ENCODE measurements at regions not wholly inside any gene's neighbourhood (a gene's known extent, or its start where the extent isn't known, plus 50 kb on each side); places are given as distances from the start of the nearest gene placed in this dataset.

DNA sequence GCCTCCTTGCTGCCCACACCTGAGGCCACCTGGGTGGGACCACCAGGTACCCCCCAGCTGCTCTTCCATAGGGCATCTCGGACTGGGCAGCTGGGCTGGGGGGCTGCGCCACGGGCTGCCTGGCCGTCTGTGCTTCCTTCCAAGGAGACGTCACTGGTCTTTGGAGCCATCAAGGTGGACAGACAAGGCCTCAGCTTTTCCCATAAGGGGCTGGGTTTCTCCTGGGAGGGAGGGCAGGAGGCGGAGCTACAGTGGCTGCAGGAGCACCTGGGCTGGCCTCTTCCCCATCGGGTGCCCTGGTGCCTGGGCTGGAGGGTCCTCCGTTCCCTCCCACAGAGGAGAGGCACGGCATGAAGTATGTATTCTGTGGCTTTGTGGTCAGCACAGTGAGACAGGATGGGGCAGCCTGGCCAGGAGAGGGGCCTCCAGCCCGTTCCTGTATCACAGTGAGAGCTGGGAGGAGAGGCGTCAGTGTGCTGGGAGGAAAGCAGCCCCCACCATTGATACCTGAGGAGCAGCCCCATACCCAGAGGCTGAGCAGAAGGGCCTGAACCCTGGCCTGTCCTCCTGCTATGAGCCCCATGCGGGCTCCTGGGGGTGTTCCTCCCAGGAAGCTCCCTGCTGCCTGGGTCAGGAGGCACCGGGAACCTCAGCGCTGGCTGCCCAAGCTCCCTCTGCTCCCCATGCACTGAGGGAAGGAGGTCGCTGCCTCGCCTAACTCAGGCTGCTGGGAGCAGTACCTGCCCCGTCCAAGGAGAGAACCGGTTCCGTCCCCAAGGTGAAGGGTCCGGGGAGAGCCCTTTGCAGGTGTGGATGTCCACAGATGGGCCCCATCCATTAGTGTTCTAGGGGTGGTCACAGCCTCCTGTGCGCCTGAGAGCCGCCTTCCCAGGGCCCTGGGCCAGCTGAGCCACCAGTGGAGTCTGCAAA is 1075.0 kb downstream of the BRD1 start:
- intact Hi-C loops (cut with micrococcal nuclease), result no loop called here
- Mint-ChIP-seq H3K36me3 (ENCODE audit: low read depth) (no peaks in the 10 kb centered on the region), H3K4me3 (no peak overlapping the region), H3K9me3 (no peaks in the 10 kb centered on the region), H3K27ac (no peak overlapping the region), H3K4me1 (ENCODE audit: low read depth) (no peaks in the 10 kb centered on the region), H3K27me3 (ENCODE audit: low read depth) (peaks cover 15% of the 10 kb centered on the region)
- CTCF ChIA-PET, result no interaction called here
- DNase-seq, result no peak

DNA sequence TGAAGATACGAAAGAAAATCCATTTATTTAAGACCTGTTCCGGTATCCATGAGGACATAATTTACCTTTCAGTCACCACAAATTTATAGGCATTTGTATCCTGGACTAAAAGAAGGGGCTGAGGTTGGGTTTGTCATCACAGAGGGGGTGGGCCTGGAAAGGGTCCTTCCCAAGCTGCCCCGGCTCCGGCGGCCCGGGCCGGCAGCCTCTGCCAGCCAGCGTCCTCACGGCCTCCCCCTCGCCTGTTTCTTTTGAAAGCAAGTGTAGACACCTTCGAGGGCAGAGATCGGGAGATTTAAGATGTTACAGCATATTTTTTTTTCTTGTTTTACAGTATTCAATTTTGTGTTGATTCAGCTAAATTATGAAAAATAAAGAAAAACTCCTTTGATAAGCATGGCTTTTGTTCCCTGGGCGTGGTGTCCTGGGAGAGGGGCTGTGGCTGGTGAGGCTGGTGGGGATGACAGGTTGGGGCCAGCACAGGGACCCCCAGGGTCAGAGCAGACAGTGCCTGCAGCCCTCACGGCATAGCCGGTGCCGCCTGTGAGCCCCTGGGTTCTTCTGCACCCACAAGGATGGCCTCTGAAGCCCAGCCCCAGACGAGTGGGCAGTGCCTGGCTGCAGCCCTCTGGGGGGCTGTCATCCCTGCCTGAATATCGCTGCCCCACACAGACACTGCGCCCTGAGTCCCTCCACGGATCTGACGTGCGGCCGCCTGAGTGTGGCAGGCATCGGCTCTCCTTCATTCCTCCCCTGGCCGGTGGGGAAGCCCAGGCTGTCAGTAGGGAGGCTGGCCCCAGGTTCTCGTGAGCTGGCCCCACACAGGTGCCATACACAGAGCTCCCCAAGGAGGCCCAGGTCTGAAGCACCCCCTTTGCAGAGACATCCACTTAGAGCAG is 1075.9 kb downstream of the BRD1 start:
- CTCF ChIA-PET, result no interaction called here
- H3K9me3 Mint-ChIP-seq, result no peaks in the 10 kb centered on the region
- H3K27ac Mint-ChIP-seq, result no peak overlapping the region
- intact Hi-C loops (cut with micrococcal nuclease), result no loop called here
- no peaks in the 10 kb centered on the region for H3K4me1 Mint-ChIP-seq (ENCODE audit: low read depth)
- H3K27me3 Mint-ChIP-seq (ENCODE audit: low read depth), result peaks cover 13% of the 10 kb centered on the region
- H3K4me3 Mint-ChIP-seq, result no peak overlapping the region
- no peak for DNase-seq
- H3K36me3 Mint-ChIP-seq (ENCODE audit: low read depth), result no peaks in the 10 kb centered on the region

DNA sequence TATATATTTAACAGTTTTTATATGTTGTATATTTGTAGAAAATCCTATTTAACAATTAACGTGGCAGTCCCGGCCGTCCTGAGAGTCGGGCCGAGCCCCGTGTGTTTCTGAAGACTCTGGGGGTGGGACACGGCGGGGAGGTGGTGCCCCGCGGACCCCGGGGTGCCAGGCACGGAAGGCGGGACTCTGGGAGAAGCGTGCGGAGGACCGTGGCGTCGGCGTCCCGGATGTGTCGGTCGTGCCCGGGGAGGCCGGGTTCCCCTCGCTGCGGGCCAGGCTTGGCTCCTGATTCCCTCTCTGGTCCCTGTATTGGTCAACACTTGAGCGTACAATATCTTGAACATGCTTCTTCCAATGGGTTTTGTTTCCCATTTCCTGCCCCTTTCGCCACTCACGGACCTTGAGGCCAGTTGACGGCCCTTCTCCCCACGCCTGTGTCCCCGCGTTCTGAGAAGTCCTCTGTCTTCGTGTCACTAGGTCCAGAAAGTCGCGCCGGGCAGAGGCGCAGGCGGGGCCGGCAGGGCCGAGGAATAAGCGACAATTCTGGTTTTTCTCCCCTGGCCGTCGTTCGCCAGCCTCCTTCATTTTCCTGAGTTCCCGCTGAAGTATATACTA is 1076.7 kb downstream of the BRD1 start:
- CTCF ChIA-PET, result no interaction called here
- Mint-ChIP-seq H3K4me3 (no peak overlapping the region), H3K4me1 (ENCODE audit: low read depth) (no peaks in the 10 kb centered on the region), H3K27me3 (ENCODE audit: low read depth) (peaks cover 5% of the 10 kb centered on the region), H3K36me3 (ENCODE audit: low read depth) (no peaks in the 10 kb centered on the region), H3K27ac (no peak overlapping the region), H3K9me3 (no peaks in the 10 kb centered on the region)
- DNase-seq, result no peak
- intact Hi-C loops (cut with micrococcal nuclease), result no loop called here

DNA sequence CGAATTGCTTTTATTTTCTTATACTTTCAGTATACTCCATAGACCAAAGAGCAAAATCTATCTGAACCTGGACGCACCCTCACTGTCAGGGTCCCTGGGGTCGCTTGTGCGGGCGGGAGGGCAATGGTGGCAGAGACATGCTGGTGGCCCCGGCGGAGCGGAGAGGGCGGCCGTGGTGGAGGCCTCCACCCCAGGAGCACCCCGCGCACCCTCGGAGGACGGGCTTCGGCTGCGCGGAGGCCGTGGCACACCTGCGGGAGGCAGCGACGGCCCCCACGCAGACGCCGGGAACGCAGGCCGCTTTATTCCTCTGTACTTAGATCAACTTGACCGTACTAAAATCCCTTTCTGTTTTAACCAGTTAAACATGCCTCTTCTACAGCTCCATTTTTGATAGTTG is 1077.4 kb downstream of the BRD1 start:
- no peak for DNase-seq
- Mint-ChIP-seq H3K27me3 (ENCODE audit: low read depth) (peaks cover 3% of the 10 kb centered on the region), H3K9me3 (no peaks in the 10 kb centered on the region), H3K4me1 (ENCODE audit: low read depth) (no peaks in the 10 kb centered on the region), H3K27ac (no peak overlapping the region), H3K4me3 (no peak overlapping the region), H3K36me3 (ENCODE audit: low read depth) (no peaks in the 10 kb centered on the region)
- CTCF ChIA-PET, result no interaction called here
- intact Hi-C loops (cut with micrococcal nuclease), result no loop called here

DNA sequence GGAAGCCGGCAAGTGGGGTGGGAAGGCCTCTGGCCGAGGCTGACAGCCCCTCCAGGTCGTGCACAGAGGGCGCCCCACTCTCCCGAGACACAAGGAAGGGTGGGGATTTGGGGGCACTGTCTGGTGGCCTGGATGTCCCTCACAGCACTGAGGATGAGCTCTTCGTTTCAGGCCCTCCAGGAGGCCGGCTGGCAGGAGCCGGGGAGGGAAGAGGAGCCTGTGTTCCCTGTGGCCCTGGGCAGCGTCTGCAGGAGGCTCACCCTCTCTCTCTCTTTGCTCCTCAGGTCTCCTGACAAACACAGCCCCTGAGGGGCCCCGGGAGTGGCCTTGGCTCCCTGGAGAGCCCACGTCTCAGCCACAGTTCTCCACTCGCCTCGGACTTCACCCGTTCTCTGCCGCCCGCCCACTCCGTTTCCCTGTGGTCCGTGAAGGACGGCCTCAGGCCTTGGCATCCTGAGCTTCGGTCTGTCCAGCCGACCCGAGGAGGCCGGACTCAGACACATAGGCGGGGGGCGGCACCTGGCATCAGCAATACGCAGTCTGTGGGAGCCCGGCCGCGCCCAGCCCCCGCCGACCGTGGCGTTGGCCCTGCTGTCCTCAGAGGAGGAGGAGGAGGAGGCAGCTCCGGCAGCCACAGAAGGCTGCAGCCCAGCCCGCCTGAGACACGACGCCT is 1078.0 kb downstream of the BRD1 start:
- H3K27ac Mint-ChIP-seq, result no peak overlapping the region
- no peaks in the 10 kb centered on the region for H3K9me3 Mint-ChIP-seq
- H3K36me3 Mint-ChIP-seq (ENCODE audit: low read depth), result no peaks in the 10 kb centered on the region
- intact Hi-C loops (cut with micrococcal nuclease), result no loop called here
- H3K4me1 Mint-ChIP-seq (ENCODE audit: low read depth), result no peaks in the 10 kb centered on the region
- DNase-seq, result no peak
- H3K4me3 Mint-ChIP-seq, result no peak overlapping the region
- CTCF ChIA-PET, result no interaction called here
- H3K27me3 Mint-ChIP-seq (ENCODE audit: low read depth), result peaks cover 3% of the 10 kb centered on the region

DNA sequence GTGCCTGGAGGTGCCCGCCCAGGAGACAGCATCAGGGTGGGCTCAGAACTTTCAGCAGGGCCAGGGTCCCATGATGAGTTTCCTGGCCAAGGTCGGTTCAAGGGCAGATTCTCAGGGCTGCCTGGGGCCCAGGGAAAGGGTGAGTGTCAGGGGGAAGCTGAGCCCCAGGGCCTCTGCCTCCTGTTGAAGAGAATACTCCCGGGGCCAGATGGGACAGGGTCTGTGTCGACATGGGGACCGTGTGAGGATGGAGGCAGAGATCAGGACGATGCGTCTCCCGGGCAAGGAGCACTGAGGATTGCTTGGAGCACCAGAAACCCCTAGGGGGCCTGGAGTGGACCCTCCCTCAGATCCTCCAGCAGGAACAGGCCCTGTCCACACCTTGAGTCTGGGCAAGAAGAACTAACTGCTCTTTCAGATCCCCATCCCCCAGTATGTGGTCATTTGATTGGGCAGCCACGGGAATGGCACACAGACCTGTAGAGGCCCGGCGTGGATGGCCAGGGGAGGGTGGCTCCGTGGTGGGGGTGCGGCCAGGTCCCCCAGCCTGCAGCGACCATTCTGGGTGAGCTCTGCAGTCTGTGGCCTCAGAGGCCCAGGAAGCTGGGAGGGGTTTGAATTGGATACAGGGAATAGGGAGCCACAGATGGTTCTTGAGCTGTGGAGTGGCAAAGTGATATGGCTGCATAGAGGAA is 1078.7 kb downstream of the BRD1 start:
- no peaks in the 10 kb centered on the region for H3K4me1 Mint-ChIP-seq (ENCODE audit: low read depth)
- CTCF ChIA-PET, result no interaction called here
- no peaks in the 10 kb centered on the region for H3K36me3 Mint-ChIP-seq (ENCODE audit: low read depth)
- H3K4me3 Mint-ChIP-seq, result no peak overlapping the region
- H3K27me3 Mint-ChIP-seq (ENCODE audit: low read depth), result no peaks in the 10 kb centered on the region
- intact Hi-C loops (cut with micrococcal nuclease), result no loop called here
- H3K27ac Mint-ChIP-seq, result no peak overlapping the region
- H3K9me3 Mint-ChIP-seq, result no peaks in the 10 kb centered on the region
- DNase-seq, result no peak

DNA sequence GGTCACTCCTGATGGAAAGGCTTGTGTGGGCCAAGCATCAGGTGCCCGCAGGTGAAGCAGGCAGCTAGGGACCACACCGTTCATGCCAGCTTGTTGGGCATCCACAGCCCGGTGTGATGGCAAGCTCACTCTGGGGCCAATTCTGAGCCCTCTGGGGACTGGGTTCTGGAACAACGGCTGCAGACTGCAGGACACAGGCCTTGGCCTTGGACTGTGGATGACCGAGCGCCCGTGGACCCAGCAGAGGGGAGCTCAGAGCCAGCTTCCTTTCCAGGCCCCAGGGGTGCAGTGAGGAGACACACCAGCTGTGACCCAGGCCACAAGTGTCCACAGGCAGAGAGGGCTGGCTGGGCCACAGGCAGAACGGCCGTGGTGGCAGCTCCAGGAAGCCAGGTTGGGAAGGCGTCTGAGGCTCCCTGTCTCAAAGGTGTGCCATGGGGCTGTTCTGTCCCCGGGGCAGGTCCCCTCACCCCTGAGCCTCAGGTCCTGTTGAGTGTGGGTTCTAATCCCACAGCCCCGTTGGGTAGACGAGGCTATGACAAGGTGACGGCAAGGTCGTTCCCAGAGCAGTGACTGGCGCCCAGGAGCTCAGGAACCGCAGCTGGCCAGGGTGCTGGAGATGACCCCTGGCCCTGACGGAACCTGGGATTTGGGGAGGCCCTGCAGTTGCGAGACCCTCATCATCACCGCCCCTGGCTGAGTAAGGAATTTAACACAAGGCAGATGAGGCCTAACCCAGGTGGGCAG is 1079.4 kb downstream of the BRD1 start:
- no peaks in the 10 kb centered on the region for H3K27me3 Mint-ChIP-seq (ENCODE audit: low read depth)
- DNase-seq, result no peak
- H3K4me1 Mint-ChIP-seq (ENCODE audit: low read depth), result no peaks in the 10 kb centered on the region
- CTCF ChIA-PET, result no interaction called here
- no peaks in the 10 kb centered on the region for H3K36me3 Mint-ChIP-seq (ENCODE audit: low read depth)
- intact Hi-C loops (cut with micrococcal nuclease), result no loop called here
- H3K4me3 Mint-ChIP-seq, result no peak overlapping the region
- H3K9me3 Mint-ChIP-seq, result no peaks in the 10 kb centered on the region
- H3K27ac Mint-ChIP-seq, result no peak overlapping the region

DNA sequence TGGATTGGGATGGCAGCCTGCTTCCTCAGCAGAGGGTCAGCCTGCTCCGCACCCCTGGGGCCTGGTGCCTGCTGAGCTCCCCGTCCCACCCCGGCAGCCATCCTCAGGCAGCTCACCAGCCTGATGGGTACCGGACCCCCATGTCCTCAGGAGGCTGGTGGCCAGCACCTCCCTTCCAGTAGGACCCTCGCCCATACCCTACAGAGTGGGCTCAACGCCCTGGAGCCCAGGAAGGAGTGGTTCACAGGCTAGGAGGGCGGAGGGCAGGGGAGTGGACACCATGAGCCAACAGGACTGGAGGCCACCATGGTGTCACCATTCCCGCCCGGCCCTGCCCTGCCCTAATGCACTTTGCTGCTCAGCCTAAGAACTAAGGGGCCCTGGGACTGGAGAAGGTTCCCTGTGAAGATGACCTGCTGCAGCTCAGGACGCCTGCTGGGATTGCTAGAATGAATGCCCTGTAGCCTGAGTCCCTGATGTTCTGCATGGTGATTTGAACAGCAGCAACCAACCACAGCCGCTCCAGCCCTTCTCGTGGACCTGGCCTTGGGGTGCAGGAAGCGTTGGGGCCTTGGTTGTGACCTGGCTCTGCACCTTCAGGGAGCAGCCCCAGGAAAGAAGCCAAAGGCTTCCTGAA is 1080.8 kb downstream of the BRD1 start:
- no peaks in the 10 kb centered on the region for H3K4me1 Mint-ChIP-seq (ENCODE audit: low read depth)
- intact Hi-C loops (cut with micrococcal nuclease), result no loop called here
- no peak overlapping the region for H3K4me3 Mint-ChIP-seq
- CTCF ChIA-PET, result no interaction called here
- H3K27me3 Mint-ChIP-seq (ENCODE audit: low read depth), result no peaks in the 10 kb centered on the region
- H3K9me3 Mint-ChIP-seq, result no peaks in the 10 kb centered on the region
- no peak overlapping the region for H3K27ac Mint-ChIP-seq
- no peaks in the 10 kb centered on the region for H3K36me3 Mint-ChIP-seq (ENCODE audit: low read depth)
- DNase-seq, result no peak

DNA sequence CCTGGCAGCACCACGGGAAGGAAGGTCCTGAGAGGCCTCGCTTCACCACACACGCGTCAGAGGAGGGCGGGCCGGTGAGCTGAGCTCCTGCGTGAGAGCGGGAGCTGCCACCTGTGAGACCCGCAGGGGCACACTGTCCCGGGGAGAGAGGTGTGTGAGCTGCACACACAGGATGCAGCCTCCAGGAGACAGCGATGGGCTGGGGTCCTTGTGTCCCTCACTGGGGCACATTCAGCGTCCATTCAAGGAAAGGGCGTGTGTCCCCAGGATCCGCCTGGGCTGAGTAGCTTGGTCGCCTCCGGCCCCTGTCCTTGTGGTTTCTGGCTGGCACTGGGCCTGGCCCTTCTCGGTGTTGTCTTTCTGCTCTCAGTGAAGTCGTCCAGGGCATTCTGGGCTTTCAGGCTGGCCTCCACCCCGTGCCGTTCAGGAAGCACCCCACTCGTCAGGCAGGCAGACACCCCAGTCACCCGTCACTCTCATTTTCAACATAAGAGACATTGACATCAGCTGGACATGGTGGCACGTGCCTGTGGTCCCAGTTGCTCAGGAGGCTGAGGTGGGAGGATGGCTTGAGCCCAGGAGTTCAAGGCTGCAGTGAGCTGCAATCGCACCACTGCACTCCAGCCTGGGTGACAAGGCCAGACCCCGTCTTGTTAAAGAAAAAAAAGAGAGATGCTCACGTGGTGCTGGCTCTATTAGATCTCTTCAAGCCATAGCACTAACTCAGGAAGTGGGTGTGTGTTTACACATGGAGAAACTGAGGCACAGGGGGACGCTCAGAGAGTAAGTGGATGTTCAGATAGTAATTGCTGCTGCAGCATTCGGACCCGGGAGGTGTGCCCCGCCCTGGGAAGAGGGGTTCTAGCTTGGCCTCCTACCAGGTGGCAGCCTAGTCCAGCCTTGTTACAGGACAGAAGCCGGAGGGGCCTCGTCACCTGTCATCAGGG is 1081.6 kb downstream of the BRD1 start:
- H3K9me3 Mint-ChIP-seq, result no peaks in the 10 kb centered on the region

DNA sequence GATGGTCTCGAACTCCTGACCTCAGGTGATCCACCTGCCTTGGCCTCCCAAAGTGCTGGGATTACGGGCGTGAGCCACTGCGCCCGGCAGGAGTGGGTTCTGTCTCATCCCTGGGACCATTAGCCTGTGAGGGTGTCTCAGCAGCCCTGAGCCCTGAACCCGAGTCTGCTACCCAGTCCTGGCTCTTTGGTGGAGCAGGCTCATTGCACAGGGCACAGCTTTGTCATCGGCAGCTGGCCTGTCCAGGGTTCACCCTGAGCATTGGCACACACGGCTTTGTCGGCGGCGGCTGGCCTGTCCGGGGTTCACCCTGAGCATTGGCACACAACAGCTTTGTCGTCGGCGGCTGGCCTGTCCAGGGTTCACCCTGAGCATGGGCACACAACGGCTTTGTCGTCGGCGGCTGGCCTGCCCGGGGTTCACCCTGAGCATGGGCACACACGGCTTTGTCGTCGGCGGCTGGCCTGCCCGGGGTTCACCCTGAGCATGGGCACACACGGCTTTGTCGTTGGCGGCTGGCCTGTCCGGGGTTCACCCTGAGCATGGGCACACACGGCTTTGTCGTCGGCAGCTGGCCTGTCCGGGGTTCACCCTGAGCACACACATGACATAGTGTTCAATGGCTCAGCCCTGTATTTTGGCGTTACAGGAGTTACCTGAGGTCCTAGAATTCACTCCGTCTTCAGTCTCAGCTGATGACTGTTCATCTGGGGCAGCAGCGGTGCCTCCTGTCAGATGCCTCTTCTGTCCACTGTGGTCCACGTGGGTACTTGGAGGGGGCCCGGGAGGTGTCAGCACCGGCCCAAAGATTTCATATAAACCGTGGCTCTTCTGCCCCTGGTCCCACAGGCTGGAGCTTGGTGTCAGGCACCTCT is 1082.5 kb downstream of the BRD1 start:
- Mint-ChIP-seq H3K4me3 (no peak overlapping the region), H3K9me3 (no peaks in the 10 kb centered on the region), H3K36me3 (ENCODE audit: low read depth) (no peaks in the 10 kb centered on the region), H3K4me1 (ENCODE audit: low read depth) (no peaks in the 10 kb centered on the region), H3K27me3 (ENCODE audit: low read depth) (no peaks in the 10 kb centered on the region), H3K27ac (no peak overlapping the region)
- CTCF ChIA-PET, result no interaction called here
- intact Hi-C loops (cut with micrococcal nuclease), result no loop called here
- no peak for DNase-seq

More for the DNA sequence above, 1081.6 kb downstream of the BRD1 start:
- Mint-ChIP-seq H3K4me1 (ENCODE audit: low read depth) (no peaks in the 10 kb centered on the region), H3K27ac (no peak overlapping the region), H3K4me3 (no peak overlapping the region), H3K36me3 (ENCODE audit: low read depth) (no peaks in the 10 kb centered on the region), H3K27me3 (ENCODE audit: low read depth) (no peaks in the 10 kb centered on the region)
- CTCF ChIA-PET, result no interaction called here
- no peak for DNase-seq
- intact Hi-C loops (cut with micrococcal nuclease), result no loop called here

Measured in activated naive CD4-positive, alpha-beta T cell treated with anti-CD3 and anti-CD28 coated beads for 36 hours (primary cell).